LNCAP (cell line): ENCODE measurements at regions not wholly inside any gene's neighbourhood (a gene's known extent, or its start where the extent isn't known, plus 50 kb on each side); places are given as distances from the start of the nearest gene placed in this dataset.

ENCODE experiments used
- CTCF ChIP-seq: fragments of 450-650 bp; IDR thresholded peaks from 2 replicates; pipeline ENCODE4 v1.5.1; 2017; ENCODE audit warnings: mild to moderate bottlenecking

- TF ChIP-seq CTCF = no peak
These were observed 252.8 kb upstream of the PLET1 start for GRCh38 chr11:112513417-112513816.

DNA sequence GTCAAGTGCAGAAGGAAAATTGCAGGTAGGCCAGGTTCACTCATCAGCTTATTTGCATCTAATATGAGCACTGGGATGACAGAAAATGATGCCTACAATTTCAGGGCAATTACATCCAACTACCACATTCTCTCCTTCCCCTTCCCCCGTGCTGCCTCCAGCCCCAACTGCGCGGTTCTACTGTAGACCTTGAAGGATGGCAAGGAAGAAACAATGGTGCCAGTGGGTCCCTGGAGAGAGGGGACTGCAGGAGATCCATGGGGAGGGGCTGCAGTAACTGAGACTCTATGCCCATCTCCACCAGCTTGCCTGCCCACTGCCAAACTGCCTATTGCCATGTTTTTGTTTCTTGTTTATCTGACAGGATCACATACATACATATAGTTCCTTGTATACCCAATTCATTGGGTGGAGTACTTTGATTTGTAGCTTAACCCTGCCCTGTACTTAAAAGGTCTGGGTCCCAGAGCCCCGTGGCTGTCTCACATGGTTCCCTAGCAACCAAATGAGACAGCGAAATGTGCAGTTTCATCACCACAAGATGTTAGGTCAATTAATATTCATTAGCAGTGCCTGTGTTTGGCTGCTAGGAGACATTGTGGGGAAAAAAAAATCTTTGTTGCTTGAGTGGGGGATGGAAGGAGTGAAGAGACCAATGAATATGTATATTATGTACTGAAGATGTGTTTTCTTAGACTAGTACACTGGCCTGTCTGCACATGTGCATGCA, 253.5 kb upstream of the PLET1 start:
- TF ChIP-seq CTCF = no peak

DNA sequence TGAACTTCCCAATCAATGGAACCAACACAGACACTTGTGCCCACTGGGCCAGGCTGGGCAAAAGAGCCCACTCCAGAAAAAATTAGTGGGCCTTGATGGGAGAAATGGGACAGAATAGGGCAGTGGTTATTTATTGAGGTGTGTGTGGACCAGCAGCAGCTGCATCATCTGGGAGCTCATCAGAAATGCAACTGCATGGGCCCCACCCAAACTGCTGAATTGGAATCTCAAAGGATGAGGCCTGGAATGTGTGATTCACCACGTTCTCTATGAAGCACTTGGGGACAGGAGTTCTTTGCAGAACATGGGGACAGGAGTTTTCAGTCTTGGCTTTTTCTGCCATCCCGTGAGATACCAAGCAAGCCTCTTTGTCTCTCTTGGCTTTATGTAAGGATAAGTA, 255.6 kb upstream of the PLET1 start:
- TF ChIP-seq CTCF = no peak

DNA sequence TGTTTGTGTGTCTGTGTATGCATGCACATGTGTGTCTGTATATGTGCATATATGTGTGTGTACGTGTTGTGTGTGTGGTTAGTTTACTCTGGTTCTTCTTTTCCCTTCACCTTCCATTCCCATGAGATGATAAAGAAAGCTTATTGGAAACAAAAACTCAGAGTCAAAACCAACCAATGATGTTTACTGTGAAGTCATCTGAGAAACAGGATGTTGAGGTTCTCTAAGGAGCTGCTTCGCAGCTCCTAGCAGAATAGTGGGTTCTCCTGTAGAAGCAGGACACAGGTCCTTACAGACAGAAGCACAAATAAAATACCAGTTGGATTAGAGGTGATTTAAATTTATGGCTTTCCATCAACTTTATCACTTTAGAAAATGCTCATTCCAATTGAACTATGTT, 256.1 kb upstream of the PLET1 start:
- no peak for TF ChIP-seq CTCF

DNA sequence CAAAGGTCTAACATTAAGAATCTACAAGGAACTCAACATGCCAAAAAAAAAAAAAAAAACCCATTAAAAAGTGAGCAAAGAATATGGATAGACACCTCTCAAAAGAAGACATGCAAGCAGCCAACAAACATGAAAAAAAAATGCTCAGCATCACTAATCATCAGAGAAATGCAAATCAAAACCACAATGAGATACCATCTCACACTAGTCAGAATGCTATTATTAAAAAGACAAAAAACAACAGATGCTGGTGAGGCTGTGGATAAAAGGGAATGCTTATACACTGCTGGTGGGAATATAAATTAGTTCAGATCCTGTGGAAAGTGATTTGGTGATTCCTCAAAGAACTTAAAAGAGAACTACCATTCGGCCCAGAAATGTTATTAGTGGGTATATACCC, 257.7 kb upstream of the PLET1 start:
- TF ChIP-seq CTCF = no peak

DNA sequence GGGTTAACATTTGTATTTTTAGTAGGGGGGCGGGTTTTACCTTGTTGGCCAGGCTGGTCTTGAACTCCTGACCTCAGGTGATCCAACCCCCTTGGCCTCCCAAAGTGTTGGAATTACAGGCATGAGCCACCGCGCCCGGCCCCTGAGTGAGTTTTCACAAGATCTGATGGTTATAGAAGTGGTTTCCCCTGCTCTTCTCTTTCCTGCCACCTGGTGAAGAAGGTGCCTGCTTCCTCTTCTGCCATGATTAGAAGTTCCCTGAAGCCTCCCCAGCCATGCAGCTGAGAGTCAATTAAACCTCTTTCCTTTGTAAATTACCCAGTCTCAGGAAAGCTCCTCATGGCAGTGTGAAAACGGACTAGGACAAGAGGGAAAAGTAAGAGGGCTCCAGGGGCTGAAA, 259.1 kb upstream of the PLET1 start:
- TF ChIP-seq CTCF = no peak

DNA sequence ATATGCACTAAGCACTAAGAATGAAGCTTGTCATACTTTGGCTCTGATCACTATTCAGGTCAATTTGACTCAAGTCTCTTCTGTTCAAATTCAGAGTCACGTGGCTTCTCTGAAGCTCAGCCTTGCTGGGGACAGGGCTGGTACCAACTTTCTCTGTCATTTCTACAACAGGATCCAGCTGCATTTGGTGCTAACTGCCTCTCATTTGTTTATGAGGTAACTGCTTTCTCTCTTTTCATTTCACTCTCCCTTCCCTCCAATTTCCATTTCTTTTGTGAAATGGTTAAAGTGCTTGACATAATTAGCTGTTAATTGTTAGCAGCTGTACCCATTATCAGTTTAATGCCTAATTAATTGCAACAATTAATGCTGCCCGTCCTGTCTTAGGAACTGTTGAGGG, 259.7 kb upstream of the PLET1 start:
- TF ChIP-seq CTCF = no peak

DNA sequence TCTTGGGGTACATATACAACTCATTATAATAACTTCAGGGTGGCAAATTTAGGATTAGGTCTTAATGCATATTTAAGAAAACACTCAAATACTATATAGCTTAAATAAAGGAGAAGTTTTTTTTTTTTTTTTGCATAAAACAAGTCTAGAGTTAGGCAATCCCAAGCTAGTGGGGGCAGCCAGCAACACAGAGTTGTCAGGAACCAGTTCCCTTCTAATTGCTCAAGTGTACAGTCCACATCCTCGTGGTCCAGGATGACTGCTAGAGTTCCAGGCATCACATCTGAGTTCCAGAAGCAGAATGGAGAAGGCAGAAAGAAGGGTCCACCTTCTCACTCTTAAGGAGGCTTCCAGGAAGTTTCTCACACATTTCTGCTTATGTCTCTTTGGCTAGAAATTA, 261.9 kb upstream of the PLET1 start:
- TF ChIP-seq CTCF = no peak
